NCI-H1105 treated with DMSO at 0.1 percent for 48 hours (cell line): ENCODE measurements at regions not wholly inside any gene's neighbourhood (a gene's known extent, or its start where the extent isn't known, plus 50 kb on each side); places are given as distances from the start of the nearest gene placed in this dataset.

Experiments
- DNase-seq: peaks from one replicate; lab custom pipeline; 2025; lab: John Stamatoyannopoulos, UW

DNA sequence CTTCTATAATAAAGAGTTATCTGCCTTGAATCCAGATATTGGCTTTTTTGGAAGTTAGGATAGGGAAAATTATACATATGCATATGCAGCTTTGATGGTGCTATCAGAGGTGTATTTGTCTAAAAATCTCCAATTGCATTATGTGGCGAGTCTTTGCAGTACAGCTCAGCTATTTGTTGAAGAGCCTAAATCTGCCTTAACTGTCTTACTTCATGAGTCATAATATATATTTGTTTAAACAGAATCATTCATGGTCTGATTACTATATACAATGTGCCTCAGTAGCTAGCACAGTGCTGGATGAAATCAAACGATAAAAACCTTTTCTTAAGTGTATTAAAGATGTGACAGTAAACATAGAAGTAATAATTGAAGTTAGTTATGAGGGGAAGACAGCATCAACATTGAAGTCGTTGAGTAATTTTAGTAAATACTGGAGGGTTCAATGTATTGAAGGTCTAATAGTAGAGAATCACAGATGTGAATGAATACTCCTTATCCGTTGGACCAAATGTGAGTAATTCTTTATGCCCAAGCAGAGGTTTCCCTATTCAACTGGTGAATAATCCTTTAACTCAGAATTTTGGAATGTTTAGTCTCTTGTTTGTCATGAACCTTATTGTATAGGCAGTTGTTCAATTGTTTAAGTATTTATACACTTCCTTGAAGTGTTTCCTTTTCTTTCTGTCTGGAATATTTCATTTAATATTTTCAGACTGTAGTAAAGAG is 74.8 kb upstream of the NAALADL2 start:
- no peak for DNase-seq

DNA sequence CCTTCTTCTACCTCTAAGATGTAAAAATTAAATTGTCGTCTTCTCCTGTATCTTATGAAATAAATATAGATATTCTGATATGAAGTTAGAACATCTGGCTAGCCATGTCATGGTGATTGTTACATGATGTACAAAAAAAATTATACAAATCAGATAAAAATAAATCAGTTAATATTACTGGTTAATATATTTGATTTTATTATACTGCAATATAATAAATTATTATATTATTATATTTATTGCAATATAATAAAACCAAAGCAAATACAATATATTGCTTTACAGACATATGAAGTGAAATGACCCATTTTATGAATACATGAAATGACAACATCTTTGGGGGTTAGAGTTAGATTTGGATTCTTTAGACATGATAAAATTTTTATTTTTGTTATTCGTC is 72.3 kb upstream of the NAALADL2 start:
- no peak for DNase-seq

DNA sequence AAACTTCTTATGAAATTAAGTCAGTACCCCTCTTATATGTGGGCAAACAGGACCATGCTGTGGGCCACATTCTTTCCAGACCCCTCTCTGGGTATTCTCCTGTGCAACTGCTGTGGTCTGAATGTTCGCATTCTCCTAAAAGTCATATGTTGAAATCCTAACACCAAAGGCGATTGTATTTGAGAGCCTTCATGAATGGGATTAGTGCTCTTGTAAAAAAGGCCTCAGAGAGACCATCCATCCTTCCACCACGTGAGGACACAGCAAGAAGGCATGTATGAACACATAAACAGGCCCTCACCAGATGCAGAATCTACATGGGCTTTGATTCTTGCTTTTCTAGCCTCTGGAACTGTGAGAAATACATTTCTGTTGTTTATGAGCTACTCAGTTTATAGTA is 68.0 kb upstream of the NAALADL2 start:
- DNase-seq: no peak

DNA sequence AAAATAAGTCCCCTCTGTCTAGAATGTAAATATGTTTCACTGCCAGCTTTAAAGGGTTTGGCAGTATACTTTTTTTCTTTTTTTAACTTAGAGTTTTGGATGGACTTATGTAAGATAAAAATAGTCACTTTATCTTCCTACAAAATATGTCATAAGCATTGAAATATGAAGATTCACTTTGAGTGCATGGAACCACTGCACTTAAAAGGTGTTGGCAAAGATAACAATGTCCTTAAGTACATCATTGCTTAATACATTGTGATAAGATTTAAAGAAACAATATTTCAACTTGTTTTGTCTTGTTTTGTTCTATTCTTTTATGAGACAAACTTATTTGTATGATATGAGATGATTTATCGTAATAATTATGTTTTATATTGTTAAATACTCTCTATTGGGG is 66.3 kb upstream of the NAALADL2 start:
- DNase-seq: no peak
